ENCODE measurements at regions not wholly inside any gene's neighbourhood (a gene's known extent, or its start where the extent isn't known, plus 50 kb on each side); places are given as distances from the start of the nearest gene placed in this dataset.
A peak's percentile ranks its signal among the peaks of the same experiment; 100 is the strongest.

- no peak for DNase-seq
- H3K36me3 Mint-ChIP-seq (ENCODE audit: low read depth) = no peaks in the 10 kb centered on the region
- no peak overlapping the region for H3K4me3 Mint-ChIP-seq
- peaks cover 6% of the 10 kb centered on the region for H3K27me3 Mint-ChIP-seq
- ChIA-PET CTCF (no interaction called here), POLR2A (interaction anchor here (0.7 kb wide), 1 partner anchor 191 kb away, joined by 3 read pairs; no protein-coding TSS in a partner anchor)
- no peaks in the 10 kb centered on the region for H3K4me1 Mint-ChIP-seq
- no peak overlapping the region for H3K27ac Mint-ChIP-seq
- peaks cover 3% of the 10 kb centered on the region for H3K9me3 Mint-ChIP-seq
These were observed 377.8 kb upstream of the SUCLG2 start for GRCh38 chr3:68032209-68032608.

- Mint-ChIP-seq H3K9me3 (no peaks in the 10 kb centered on the region), H3K27me3 (no peaks in the 10 kb centered on the region), H3K36me3 (ENCODE audit: low read depth) (no peaks in the 10 kb centered on the region), H3K4me1 (no peaks in the 10 kb centered on the region), H3K27ac (no peak overlapping the region), H3K4me3 (no peak overlapping the region)
- ChIA-PET POLR2A (no interaction called here), CTCF (no interaction called here)
- no peak for DNase-seq
These were observed 370.8 kb upstream of the SUCLG2 start for GRCh38 chr3:68025189-68025588.

- H3K27ac Mint-ChIP-seq = no peak overlapping the region
- CTCF ChIA-PET = no interaction called here
- H3K4me3 Mint-ChIP-seq = no peak overlapping the region
- no peaks in the 10 kb centered on the region for H3K4me1 Mint-ChIP-seq
- H3K27me3 Mint-ChIP-seq = no peaks in the 10 kb centered on the region
- H3K9me3 Mint-ChIP-seq = no peaks in the 10 kb centered on the region
- H3K36me3 Mint-ChIP-seq (ENCODE audit: low read depth) = no peaks in the 10 kb centered on the region
- no peak for DNase-seq
- POLR2A ChIA-PET = no interaction called here
These were observed 365.5 kb upstream of the SUCLG2 start for GRCh38 chr3:68019876-68020275.

GRCh38 chr3:68018275-68018674, 363.9 kb upstream of the SUCLG2 start:
- POLR2A ChIA-PET = no interaction called here
- no peak overlapping the region for H3K4me3 Mint-ChIP-seq
- H3K27ac Mint-ChIP-seq = no peak overlapping the region
- H3K27me3 Mint-ChIP-seq = no peaks in the 10 kb centered on the region
- DNase-seq = no peak
- H3K36me3 Mint-ChIP-seq (ENCODE audit: low read depth) = no peaks in the 10 kb centered on the region
- no peaks in the 10 kb centered on the region for H3K4me1 Mint-ChIP-seq
- CTCF ChIA-PET = interaction anchor here (1.6 kb wide), 1 partner anchor 11 kb away, joined by 3 read pairs; no protein-coding TSS in a partner anchor
- H3K9me3 Mint-ChIP-seq = no peaks in the 10 kb centered on the region

DNA sequence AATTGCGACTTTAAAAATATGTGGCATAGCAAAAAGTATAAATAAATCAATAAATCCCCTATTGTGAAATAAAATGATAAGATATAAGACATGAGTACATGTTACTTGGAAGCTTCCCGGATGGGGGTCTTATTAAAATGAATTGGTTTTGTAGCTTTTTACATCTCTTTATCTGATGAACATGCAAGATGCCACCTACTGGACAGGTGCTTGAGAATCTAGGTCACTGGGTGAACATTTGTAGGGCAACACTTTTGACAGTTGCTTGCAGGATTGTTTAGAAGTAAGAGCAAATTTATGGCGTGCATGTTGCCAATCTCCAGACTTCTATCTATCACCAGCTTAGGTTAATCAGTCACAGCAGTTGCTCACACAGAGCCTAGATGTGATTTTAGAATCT, 362.7 kb upstream of the SUCLG2 start:
- no peak overlapping the region for H3K27ac Mint-ChIP-seq
- no peak overlapping the region for H3K4me3 Mint-ChIP-seq
- H3K9me3 Mint-ChIP-seq = no peaks in the 10 kb centered on the region
- no peaks in the 10 kb centered on the region for H3K4me1 Mint-ChIP-seq
- no peak for DNase-seq
- no peaks in the 10 kb centered on the region for H3K27me3 Mint-ChIP-seq
- ChIA-PET POLR2A (no interaction called here), CTCF (interaction anchor here (1.6 kb wide), 1 partner anchor 10 kb away, joined by 3 read pairs; no protein-coding TSS in a partner anchor)
- H3K36me3 Mint-ChIP-seq (ENCODE audit: low read depth) = no peaks in the 10 kb centered on the region

GRCh38 chr3:68009900-68010299, 355.5 kb upstream of the SUCLG2 start:
- ChIA-PET CTCF (no interaction called here), POLR2A (no interaction called here)
- Mint-ChIP-seq H3K36me3 (ENCODE audit: low read depth) (no peaks in the 10 kb centered on the region), H3K9me3 (no peaks in the 10 kb centered on the region), H3K27ac (no peak overlapping the region), H3K4me1 (peaks cover 9% of the 10 kb centered on the region), H3K4me3 (no peak overlapping the region), H3K27me3 (peaks cover 36% of the 10 kb centered on the region)
- DNase-seq = no peak

GRCh38 chr3:68007621-68008226, 353.3 kb upstream of the SUCLG2 start:
- no peak overlapping the region for H3K27ac Mint-ChIP-seq
- CTCF ChIA-PET = interaction anchor here (1.4 kb wide), 1 partner anchor 10 kb away, joined by 3 read pairs; no protein-coding TSS in a partner anchor
- H3K9me3 Mint-ChIP-seq = no peaks in the 10 kb centered on the region
- H3K27me3 Mint-ChIP-seq = peaks cover 46% of the 10 kb centered on the region
- peaks cover 9% of the 10 kb centered on the region for H3K4me1 Mint-ChIP-seq
- peak; percentile 10 for DNase-seq
- no peaks in the 10 kb centered on the region for H3K36me3 Mint-ChIP-seq (ENCODE audit: low read depth)
- POLR2A ChIA-PET = no interaction called here
- H3K4me3 Mint-ChIP-seq = peak overlapping the region; percentile 73

DNA sequence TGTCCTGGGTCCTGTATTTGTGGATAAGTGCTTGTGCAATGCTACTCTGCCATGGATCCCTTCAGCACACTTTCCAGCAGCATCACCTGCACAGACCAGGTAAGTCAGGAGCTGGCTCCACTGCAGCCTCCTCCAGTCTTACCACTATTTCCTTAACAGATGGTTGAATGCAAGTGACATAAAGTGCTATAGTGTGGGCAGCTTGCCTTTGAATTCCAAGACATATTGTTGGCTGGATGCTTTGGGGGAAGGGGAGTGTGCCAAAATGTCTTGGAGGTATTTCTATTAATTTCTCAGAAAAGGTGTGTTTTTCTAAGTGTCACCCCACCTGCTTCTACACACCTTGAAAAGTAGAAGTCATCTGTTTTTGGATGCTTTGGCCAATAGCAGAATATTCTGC, 352.2 kb upstream of the SUCLG2 start:
- no peak for DNase-seq
- Mint-ChIP-seq H3K27me3 (peaks cover 46% of the 10 kb centered on the region), H3K27ac (no peak overlapping the region), H3K4me1 (peaks cover 9% of the 10 kb centered on the region), H3K36me3 (ENCODE audit: low read depth) (no peaks in the 10 kb centered on the region), H3K9me3 (no peaks in the 10 kb centered on the region), H3K4me3 (no peak overlapping the region)
- ChIA-PET CTCF (interaction anchor here (1.4 kb wide), 1 partner anchor 11 kb away, joined by 3 read pairs; no protein-coding TSS in a partner anchor), POLR2A (no interaction called here)

GRCh38 chr3:68004091-68004490, 349.7 kb upstream of the SUCLG2 start:
- H3K36me3 Mint-ChIP-seq (ENCODE audit: low read depth) = no peaks in the 10 kb centered on the region
- H3K27me3 Mint-ChIP-seq = peaks cover 41% of the 10 kb centered on the region
- DNase-seq = no peak
- H3K9me3 Mint-ChIP-seq = no peaks in the 10 kb centered on the region
- ChIA-PET CTCF (no interaction called here), POLR2A (no interaction called here)
- H3K4me1 Mint-ChIP-seq = peaks cover 9% of the 10 kb centered on the region
- no peak overlapping the region for H3K27ac Mint-ChIP-seq
- no peak overlapping the region for H3K4me3 Mint-ChIP-seq

GRCh38 chr3:67998281-67998680, 343.9 kb upstream of the SUCLG2 start:
- H3K36me3 Mint-ChIP-seq (ENCODE audit: low read depth) = no peaks in the 10 kb centered on the region
- ChIA-PET POLR2A (no interaction called here), CTCF (no interaction called here)
- H3K27me3 Mint-ChIP-seq = peaks cover 2% of the 10 kb centered on the region
- no peaks in the 10 kb centered on the region for H3K4me1 Mint-ChIP-seq
- H3K4me3 Mint-ChIP-seq = no peak overlapping the region
- H3K9me3 Mint-ChIP-seq = no peaks in the 10 kb centered on the region
- DNase-seq = no peak
- no peak overlapping the region for H3K27ac Mint-ChIP-seq

- Mint-ChIP-seq H3K27me3 (peaks cover 2% of the 10 kb centered on the region), H3K9me3 (no peaks in the 10 kb centered on the region), H3K4me1 (no peaks in the 10 kb centered on the region), H3K36me3 (ENCODE audit: low read depth) (no peaks in the 10 kb centered on the region), H3K27ac (no peak overlapping the region), H3K4me3 (no peak overlapping the region)
- CTCF ChIA-PET = no interaction called here
- no peak for DNase-seq
- POLR2A ChIA-PET = no interaction called here
These were observed 340.8 kb upstream of the SUCLG2 start for GRCh38 chr3:67995206-67995605.

DNA sequence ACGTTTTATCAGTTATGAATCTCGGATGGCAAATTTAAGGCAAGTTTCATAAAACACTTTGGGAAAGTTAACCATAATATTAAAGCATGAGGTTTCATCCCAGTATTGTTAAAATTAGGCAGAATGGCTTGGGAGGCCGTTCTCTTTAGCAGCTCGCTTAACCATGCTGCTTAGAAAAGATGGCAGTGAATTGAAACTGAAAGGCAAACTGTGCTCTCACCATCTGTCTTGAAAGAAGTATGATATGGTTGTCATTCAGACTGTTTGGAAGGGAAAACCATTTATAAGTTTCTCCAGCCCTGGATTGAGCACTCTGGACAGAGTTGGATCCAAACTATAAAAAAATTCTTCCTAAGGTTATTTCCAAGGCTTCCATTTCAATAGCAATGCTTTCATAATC, 332.3 kb upstream of the SUCLG2 start:
- Mint-ChIP-seq H3K36me3 (ENCODE audit: low read depth) (no peaks in the 10 kb centered on the region), H3K9me3 (no peaks in the 10 kb centered on the region), H3K27me3 (no peaks in the 10 kb centered on the region), H3K4me3 (no peak overlapping the region), H3K27ac (no peak overlapping the region), H3K4me1 (no peaks in the 10 kb centered on the region)
- ChIA-PET CTCF (no interaction called here), POLR2A (no interaction called here)
- no peak for DNase-seq

DNA sequence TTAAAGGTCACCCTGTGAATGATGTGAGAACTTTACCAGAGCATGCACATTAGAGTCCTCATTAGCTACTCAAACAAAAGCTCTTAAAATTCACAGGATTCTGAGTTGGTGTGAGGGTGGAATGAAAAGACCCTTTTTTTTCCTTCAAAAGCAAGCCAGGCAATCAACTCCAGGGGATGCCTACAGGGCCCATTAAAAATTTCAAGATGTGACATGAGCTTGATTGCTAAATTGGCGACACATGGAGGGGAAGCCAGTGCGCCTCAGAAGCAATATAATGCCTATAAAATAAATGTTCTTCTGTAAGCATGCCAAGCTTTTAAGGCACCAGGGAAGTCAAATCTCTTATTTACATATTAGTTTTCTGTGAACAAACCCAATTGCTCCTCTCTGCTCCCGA, 328.8 kb upstream of the SUCLG2 start:
- ChIA-PET POLR2A (no interaction called here), CTCF (no interaction called here)
- DNase-seq = no peak
- Mint-ChIP-seq H3K27me3 (no peaks in the 10 kb centered on the region), H3K4me3 (no peak overlapping the region), H3K4me1 (no peaks in the 10 kb centered on the region), H3K36me3 (ENCODE audit: low read depth) (no peaks in the 10 kb centered on the region), H3K9me3 (no peaks in the 10 kb centered on the region), H3K27ac (no peak overlapping the region)

- ChIA-PET CTCF (no interaction called here), POLR2A (no interaction called here)
- no peak overlapping the region for H3K4me3 Mint-ChIP-seq
- H3K27ac Mint-ChIP-seq = no peak overlapping the region
- H3K36me3 Mint-ChIP-seq (ENCODE audit: low read depth) = no peaks in the 10 kb centered on the region
- H3K27me3 Mint-ChIP-seq = no peaks in the 10 kb centered on the region
- H3K9me3 Mint-ChIP-seq = no peaks in the 10 kb centered on the region
- DNase-seq = no peak
- no peaks in the 10 kb centered on the region for H3K4me1 Mint-ChIP-seq
These were observed 326.7 kb upstream of the SUCLG2 start for GRCh38 chr3:67981077-67981476.

All from activated CD4-positive, alpha-beta T cell treated with anti-CD3 and anti-CD28 coated beads, Interleukin-2, amount 10 ng/mL, durations not matched to agents 7 days and 5 days (primary cell).